Spleen (tissue), 7 donors: ENCODE measurements at regions not wholly inside any gene's neighbourhood (a gene's known extent, or its start where the extent isn't known, plus 50 kb on each side); places are given as distances from the start of the nearest gene placed in this dataset.

Experiments used
- CTCF ChIP-seq, 11 experiments: fragments of 200-600 bp in 7 of 11; fragments of 450-650 bp in 4 of 11; sonication (generic) in 4 of 11; IDR thresholded peaks in 8 of 11; conservative IDR thresholded peaks in 3 of 11; 1 replicate in 7 of 11; 2 replicates in 4 of 11; pipeline versions ENCODE4 v1.4.0 to v1.8.0; 2016 to 2021; ENCODE audit warnings: antibody characterized with exemption in 11 of 11, inconsistent platforms in 4 of 11, mild to moderate bottlenecking in 1 of 11
- POLR2A ChIP-seq, 3 donors: fragments of 450-650 bp; IDR thresholded peaks; one replicate each; pipeline ENCODE4 v1.5.1; 2017; ENCODE audit warnings: antibody characterized with exemption in 3 of 3, mild to moderate bottlenecking in 1 of 3
- POLR2AphosphoS5 ChIP-seq, 3 donors: sonication (generic); formaldehyde crosslinking; IDR thresholded peaks; one replicate each; pipeline ENCODE4 v1.5.1; 2017; ENCODE audit warnings: antibody characterized with exemption in 3 of 3
- donor health status: DM: no; HTN: no; CAD: no; lungs with moderate emphysema.
- donor health status: DM: no; HTN: no; CAD: no.
- donor health status: DM: no; HTN: no; CAD: no.

GRCh38 chr5:74258314-74258665 lies 382.2 kb downstream of the ENC1 start:
- no peak for TF ChIP-seq POLR2AphosphoS5 (IDR thresholded peaks at IDR 0.05)
- TF ChIP-seq POLR2A (IDR thresholded peaks at IDR 0.05), result no peak
- TF ChIP-seq CTCF (IDR thresholded peaks at IDR 0.05 in 8 of 11, conservative IDR thresholded peaks at IDR 0.05 in 3 of 11), result no peak
